GM12864 (cell line): ENCODE measurements at regions not wholly inside any gene's neighbourhood (a gene's known extent, or its start where the extent isn't known, plus 50 kb on each side); places are given as distances from the start of the nearest gene placed in this dataset.
"Not testable (repeated sequence)": the region's sequence is repeated elsewhere in the genome, so short reads cannot be mapped to it uniquely, and the experiment has no call there.

Experiments
- DNase-seq: peaks from one replicate; pipeline ENCODE4 v3.0.0-alpha.2; 2011; ENCODE audit warnings: low read depth
- H3K4me3 ChIP-seq: 2 replicates; pipeline ENCODE4 v1.5.1; 2011; ENCODE audit warnings: mild to moderate bottlenecking, low read depth, low read length, control low read depth
- TF ChIP-seq, protein P1 (sequence below): IDR thresholded peaks from 2 replicates; pipeline ENCODE4 v1.5.1; 2011; ENCODE audit warnings: low read depth, mild to moderate bottlenecking, moderate library complexity, low read length, control low read depth, inconsistent platforms; ENCODE audit errors: missing control alignments

DNA sequence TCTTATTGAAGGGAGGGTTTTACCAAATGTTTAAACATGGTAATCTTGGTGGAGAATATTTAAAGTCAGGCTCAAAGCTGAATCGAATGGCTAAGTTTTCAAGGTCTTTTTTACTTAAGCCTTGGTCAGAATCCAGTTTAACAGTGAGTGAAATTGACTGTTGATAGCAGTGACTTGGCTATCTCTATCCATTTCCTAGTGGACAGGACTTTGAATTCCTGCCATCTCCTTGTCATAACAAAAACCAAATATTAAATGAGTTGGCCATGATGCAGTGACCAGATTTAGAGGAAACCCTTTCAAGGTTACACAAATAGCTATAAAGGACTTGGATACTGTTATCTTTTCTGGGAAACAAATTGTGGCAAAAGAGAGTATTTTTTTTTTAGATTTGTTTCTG lies 92.0 kb downstream of the JRKL start:
- H3K4me3 ChIP-seq: no peak overlapping the region
- TF ChIP-seq, protein P1, sequence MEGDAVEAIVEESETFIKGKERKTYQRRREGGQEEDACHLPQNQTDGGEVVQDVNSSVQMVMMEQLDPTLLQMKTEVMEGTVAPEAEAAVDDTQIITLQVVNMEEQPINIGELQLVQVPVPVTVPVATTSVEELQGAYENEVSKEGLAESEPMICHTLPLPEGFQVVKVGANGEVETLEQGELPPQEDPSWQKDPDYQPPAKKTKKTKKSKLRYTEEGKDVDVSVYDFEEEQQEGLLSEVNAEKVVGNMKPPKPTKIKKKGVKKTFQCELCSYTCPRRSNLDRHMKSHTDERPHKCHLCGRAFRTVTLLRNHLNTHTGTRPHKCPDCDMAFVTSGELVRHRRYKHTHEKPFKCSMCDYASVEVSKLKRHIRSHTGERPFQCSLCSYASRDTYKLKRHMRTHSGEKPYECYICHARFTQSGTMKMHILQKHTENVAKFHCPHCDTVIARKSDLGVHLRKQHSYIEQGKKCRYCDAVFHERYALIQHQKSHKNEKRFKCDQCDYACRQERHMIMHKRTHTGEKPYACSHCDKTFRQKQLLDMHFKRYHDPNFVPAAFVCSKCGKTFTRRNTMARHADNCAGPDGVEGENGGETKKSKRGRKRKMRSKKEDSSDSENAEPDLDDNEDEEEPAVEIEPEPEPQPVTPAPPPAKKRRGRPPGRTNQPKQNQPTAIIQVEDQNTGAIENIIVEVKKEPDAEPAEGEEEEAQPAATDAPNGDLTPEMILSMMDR: no peak
- DNase-seq: no peak

DNA sequence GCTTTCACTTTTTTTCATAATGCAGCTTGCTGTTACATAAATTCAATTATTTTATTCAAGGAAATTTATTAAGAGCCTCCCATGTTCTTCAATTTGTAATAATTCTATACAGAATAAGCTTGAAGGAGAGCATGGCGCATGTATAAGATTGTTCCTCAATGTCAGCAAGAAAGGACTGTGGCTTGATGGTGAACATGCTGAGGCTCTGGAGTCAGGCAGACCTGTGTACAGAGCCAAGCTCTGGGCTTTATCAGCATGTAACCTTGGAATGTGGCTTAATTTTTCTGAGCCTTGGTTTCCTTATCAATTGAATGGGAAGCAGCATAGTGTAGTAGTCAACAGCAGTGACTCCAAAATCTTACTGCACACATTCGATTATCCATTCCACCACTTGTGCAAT lies 92.4 kb downstream of the JRKL start:
- no peak overlapping the region for H3K4me3 ChIP-seq
- no peak for DNase-seq
- TF ChIP-seq, protein P1: no peak

DNA sequence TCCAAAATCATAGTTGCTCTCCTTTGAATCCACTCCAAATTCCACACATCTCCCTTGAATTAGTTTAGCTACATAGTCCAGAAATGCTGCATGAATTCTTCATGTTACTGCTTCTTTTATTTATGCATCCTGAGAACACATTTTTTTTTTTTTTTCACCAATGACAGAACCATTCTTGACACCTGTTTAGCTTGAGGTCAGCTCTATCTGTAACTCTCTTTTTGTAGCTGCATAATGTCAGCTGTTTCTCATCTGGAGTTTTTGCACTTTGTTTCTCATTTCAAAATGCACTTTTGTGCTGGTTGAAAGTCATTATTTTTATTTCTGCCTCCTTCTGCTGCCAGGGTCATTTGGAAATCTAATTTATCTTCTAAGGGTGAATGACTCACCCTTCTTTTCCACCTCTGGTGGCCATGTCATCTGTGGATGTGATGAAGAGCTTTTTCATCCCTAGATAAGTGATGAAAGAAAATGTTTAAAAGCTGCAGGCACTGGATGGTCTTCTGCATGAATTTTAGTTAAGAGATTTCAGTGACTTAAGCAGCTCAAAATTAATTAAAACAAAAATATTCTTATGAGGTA lies 93.7 kb downstream of the JRKL start:
- no peak for DNase-seq
- TF ChIP-seq, protein P1: no peak
- no peak overlapping the region for H3K4me3 ChIP-seq

DNA sequence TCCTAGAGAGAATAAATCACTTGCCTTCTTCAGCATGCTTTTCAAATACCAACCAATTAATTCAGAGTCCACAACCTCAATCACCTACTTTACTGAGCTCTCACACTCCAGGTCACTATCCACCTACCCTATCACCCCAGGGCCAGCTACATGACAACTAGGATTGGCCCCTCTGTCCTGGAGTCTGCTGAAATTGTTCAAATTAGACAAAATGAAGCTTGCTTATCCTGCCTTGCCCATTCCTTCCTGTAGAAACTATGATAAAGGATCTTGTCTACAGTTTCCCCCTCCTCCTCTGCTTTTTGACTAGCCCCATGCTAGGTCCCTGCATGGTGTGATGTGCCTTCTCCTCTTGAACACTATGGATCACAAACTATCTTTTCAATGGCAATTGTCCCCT lies 94.5 kb downstream of the JRKL start:
- TF ChIP-seq, protein P1: no peak
- no peak for DNase-seq
- H3K4me3 ChIP-seq: no peak overlapping the region

DNA sequence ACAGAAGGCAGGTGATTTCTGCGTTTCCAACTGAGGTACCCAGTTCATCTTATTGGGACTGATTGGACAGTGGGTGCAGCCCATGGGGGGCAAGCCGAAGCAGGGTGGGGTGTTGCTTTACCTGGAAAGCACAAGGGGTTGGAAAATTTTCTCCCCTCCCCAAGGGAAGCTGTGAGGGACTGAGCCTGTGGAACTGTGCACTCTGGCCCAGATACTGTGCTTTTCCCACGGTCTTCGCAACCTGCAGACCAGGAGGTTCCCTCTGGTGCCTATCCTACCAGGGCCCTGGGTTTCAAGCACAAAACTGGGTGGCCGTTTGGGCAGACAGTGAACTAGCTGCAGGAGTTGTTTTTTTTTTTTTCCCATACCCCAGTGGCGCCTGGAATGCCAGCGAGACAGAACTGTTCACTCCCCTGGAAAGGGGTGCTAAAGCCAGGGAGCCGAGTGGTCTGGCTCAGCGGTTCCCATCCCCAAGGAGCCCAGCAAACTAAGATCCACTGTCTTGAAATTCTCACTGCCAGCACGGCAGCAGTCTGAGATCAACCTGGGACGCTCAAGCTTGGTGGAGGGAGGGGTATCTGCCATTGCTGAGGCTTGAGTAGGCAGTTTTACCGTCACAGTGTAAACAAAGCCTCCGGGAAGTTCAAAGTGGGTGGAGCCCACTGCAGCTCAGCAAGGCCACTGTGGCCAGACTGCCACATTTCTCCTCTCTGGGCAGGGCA lies 97.2 kb downstream of the JRKL start:
- no peak for DNase-seq
- H3K4me3 ChIP-seq: no peak overlapping the region
- TF ChIP-seq, protein P1: no peak

DNA sequence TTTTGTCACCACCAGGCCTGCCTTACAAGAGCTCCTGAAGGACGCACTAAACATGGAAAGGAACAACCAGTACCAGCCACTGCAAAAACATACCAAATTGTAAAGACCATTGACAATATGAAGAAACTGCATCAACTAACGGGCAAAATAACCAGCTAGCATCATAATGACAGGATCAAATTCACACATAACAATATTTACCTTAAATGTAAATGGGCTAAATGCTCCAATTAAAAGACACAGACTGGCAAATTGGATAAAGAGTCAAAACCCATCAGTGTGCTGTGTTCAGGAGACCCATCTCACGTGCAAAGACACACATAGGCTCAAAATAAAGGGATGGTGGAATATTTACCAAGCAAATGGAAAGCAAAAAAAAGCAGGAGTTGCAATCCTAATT lies 99.1 kb downstream of the JRKL start:
- DNase-seq, H3K4me3 ChIP-seq: not testable (repeated sequence)

DNA sequence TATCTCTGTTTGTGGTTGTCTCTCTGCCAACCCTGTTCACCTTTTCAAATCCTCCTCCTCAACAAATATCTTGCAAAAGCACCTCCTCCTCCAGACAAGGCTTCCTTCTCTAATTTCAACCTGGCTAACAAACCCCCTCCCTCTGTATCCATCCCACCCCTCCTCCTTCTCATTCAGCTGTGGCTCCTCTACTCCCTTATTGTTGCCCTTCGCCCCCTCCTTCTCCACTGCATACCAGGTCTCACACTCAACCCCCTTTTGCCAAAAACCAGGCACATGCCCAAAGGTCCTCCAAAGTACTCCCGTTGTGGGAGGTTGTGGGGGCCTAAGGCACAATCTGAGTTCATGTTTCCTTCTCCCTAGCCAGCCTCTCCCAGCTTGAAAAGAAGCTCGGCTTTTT lies 110.6 kb downstream of the JRKL start:
- DNase-seq: no peak
- TF ChIP-seq, protein P1: no peak
- H3K4me3 ChIP-seq: no peak overlapping the region
